Head of caudate nucleus (tissue), 42 donors: ENCODE measurements at regions not wholly inside any gene's neighbourhood (a gene's known extent, or its start where the extent isn't known, plus 50 kb on each side); places are given as distances from the start of the nearest gene placed in this dataset.

Source experiments
- DNase-seq, 42 donors: peaks; one replicate each; pipeline versions ENCODE4 v3.0.0 to v3.0.0-alpha.2; 2020 to 2021; ENCODE audit warnings: mixed read lengths in 7 of 42
- intact Hi-C: fragments of 100-400 bp; cut with DNase I; formaldehyde crosslinking; loops from one replicate; pipeline ENCODE4 v1.15.0; 2022

DNA sequence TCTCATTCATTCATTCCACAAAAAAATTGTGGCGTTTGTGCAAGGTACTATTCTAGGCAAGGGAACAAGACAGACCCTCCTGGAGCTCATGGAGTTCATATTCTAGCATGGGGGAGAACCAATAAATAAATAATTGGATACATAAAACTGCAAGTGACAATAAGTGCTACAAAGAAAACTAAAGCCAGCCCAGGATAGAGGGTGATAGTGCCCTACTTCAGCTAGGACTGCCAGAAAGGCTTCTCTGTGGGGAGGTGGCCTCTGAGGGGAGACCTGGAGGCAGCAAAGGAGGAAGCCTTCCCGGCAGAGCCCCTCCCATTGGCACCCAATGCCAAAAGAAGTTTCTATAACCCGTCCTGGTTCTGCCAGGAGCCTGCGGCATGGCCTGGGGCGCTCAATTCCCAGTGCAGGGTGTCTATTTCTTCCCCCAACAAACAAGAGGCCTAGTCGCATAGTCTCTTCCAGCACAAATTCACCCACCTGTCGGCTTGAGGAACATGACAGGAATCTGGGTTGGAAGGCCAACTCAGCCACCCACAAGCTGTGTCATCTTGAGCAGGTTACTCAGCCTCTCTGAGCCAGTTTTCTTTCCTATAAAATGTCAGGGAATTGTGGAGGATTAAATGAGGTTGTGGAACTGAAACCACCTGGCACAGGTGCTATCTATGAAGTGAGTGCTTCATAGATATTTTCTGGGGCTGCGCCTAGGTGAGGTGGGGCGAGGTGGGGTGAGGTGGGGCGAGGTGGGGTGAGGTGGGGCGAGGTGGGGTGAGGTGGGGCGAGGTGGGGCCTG, 94.3 kb downstream of the ZFP36L2 start:
- intact Hi-C loops, result no loop called here
- DNase-seq, result no peak

- peak in 36 of 42 donors; percentile 23 to 79 (median 52) for DNase-seq
- intact Hi-C loops, result no loop called here
Measured at GRCh38 chr2:43131051-43131889, 95.1 kb downstream of the ZFP36L2 start.

- DNase-seq, result no peak
- intact Hi-C loops, result no loop called here
Measured at GRCh38 chr2:43130548-43130875, 95.9 kb downstream of the ZFP36L2 start.

GRCh38 chr2:43129676-43130547, 96.5 kb downstream of the ZFP36L2 start:
- intact Hi-C loops, result no loop called here
- peak in 20 of 42 donors; percentile 28 to 62 (median 48) for DNase-seq

GRCh38 chr2:43128559-43128955, 97.8 kb downstream of the ZFP36L2 start:
- intact Hi-C loops, result no loop called here
- no peak for DNase-seq

DNA sequence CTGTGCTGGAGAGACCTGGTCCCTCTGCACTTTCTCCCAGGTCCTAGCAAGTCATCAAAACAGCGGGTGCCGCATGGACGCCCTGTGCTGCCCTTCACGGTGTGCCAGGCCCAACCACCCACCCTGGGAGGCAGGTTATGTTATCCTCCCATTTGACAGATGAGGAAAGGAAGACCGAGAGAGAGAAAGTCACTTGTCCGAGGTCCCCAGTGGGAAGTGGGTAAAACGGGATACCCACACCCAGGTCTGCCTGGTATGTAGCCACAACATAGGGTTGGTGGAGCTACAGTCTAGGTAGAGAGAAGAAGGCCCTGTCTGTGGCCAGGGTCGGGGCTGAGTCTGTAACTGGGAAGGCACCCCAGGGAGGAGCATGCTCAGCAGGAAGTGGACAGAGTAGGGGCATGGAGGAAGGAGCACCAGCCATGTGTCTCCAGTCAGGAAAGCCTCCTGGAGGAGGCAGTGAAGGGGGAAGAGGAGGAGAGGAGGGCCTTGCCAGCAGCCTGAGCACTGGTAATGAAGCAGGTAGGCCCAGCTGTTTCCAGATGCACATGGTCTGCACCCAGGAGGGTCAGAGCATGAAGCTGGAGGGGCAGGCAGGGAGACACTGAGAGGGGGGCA, 98.4 kb downstream of the ZFP36L2 start:
- no peak for DNase-seq
- intact Hi-C loops, result no loop called here

DNA sequence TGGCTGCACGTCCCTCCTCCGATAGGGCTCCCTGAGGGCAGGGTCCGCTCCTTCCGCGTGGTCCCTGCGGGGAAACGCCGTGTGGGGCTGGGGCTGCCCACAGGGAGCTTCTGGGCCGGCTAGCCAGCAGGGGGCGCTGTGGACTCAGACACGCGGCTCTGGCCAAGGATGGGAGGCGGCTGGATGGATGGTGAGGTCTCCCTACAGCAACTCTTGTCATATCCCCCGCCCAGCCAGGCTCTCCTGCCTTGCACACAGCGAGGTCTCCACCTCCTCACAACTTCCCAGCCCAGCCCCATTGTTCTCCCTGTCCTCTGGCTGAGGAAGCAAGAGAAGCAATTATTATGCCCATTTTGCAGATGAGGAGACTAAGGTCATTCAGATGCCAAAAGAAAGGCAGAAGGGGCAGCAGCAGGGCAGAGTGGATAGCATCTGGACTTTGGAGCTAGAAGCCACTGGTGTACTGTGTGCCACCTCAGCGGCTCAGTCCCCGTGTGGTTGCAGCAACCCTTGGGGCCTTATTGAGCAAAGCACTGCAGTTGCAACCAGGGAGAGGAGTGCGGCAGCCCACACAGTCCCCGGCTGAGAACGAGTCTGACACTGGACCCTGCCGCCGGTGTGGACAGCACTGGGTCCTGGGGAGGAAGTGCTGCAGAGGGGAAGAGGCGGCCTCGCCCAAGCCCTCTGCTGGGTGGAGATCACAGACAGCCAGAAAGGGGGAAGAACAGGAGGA, 99.0 kb downstream of the ZFP36L2 start:
- DNase-seq, result peak in 17 of 42 donors; percentile 19 to 65 (median 45)
- intact Hi-C loops, result no loop called here

DNA sequence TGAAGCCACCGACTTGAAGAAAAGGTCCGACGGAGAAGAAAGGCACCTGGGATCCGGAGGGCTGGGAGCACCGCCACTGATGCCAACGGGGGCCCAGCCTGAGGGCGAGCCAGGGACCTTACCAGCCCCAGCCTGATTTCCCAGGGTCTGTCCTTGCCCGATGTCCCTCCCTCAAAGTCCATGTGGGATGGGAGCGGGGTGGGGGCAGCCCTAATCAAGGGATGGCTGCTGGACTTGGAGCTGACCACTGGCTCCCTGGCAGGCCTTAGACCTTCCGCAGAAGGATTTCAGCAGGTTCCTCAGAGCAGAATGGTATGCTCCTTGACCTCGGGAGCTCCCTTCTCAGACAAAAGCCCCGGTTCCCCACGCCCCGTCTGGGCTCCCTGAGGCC, 99.6 kb downstream of the ZFP36L2 start:
- intact Hi-C loops, result no loop called here
- DNase-seq, result no peak

DNA sequence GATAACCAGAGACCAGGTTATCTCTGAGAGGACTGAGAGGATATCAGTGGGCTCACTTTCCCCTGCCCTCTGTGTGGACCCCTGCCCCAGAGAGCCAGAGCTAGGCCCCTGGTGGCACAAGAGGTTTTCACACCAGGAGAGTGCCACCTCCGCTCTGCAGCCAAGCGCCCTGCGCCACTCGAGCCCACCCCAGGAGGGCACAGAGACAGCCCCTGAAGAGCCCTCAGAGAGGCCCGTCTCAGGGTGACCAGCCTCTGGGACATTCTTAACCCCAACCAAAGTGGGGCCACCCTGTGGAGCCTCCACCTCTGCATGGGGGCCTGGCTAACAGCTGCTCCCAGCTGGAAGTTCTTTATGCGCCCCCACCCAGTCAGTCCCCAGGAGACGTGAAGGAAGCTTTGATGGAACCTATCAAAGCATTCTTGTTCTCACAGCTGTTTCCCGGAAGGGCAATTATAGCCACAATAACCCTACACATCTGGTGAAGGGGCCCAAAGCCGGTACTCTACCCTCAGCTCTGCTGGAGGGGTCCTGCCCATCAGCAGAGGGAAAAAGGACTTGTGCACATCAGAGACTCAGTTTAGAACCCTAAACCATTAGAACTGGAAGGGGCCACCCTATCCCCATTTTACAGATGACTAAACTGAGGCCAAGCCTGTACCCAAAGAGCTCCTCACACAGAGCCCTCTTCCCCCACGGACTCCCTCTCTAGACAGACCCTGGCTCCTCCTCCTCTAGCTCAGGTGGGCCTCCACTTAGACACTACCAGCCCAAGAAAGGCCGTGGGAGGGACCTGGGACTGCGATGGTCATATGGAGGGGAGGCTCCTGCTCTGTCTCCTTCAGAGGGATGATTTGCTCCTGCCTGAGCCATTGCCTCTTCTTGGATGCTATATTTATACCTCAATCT, 101.1 kb downstream of the ZFP36L2 start:
- no peak for DNase-seq
- intact Hi-C loops, result no loop called here

GRCh38 chr2:43124687-43125057, 101.7 kb downstream of the ZFP36L2 start:
- intact Hi-C loops, result no loop called here
- DNase-seq, result no peak

DNA sequence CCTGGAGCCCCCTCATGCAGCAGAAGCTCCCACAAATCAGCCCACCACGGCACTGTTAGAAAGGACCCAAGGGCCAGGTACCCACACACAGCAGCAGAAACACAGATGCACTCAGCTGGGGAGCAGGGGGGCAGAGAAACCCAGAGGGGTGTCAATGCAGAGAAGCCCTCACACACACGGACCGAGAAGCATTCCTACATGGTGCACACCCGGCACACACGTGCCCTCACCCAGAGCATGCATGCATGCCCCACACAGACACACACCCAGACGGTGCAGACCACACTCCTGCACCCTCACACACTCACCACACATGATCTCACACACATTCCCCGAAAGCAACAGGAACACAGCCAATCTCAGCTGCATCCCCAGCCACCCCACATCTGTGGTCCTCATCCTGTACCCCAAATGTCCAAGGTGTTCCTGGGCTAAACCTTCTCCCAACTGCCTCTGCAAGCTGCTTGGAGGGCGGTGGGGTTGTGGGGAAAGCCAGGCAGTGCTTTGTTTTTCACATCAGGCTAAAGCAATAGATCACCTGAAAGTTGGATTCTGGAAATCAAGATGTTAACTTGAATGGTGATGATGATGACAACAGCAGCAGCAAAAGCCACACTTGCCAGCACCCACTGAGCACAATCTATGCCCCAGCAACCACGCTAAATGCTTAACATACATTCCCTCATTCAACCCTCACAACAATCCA, 102.3 kb downstream of the ZFP36L2 start:
- intact Hi-C loops, result no loop called here
- peak in 1 of 42 donors; percentile 38 for DNase-seq

DNA sequence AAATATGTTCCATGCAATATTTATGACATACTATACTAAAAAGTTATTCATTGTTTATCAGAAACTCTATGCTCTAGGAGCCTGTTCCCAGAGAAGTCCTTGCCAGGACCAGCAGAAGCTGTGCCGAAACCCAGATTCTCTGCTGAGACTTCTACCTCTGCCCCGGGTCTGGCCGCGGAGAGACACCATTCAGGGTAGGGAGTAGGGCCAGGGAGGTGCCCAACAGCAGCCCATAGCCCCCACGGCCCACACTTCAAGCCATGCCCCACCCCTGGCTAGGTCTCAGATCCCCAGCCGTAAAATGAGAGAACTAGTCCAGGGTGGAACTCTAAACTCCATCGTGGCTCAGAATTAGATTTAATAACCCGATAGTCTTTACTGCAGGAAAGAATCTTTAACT, 102.9 kb downstream of the ZFP36L2 start:
- no peak for DNase-seq
- intact Hi-C loops, result no loop called here

- intact Hi-C loops, result no loop called here
- DNase-seq, result peak in 1 of 42 donors; percentile 59
Measured at GRCh38 chr2:43123028-43123427, 103.4 kb downstream of the ZFP36L2 start.

DNA sequence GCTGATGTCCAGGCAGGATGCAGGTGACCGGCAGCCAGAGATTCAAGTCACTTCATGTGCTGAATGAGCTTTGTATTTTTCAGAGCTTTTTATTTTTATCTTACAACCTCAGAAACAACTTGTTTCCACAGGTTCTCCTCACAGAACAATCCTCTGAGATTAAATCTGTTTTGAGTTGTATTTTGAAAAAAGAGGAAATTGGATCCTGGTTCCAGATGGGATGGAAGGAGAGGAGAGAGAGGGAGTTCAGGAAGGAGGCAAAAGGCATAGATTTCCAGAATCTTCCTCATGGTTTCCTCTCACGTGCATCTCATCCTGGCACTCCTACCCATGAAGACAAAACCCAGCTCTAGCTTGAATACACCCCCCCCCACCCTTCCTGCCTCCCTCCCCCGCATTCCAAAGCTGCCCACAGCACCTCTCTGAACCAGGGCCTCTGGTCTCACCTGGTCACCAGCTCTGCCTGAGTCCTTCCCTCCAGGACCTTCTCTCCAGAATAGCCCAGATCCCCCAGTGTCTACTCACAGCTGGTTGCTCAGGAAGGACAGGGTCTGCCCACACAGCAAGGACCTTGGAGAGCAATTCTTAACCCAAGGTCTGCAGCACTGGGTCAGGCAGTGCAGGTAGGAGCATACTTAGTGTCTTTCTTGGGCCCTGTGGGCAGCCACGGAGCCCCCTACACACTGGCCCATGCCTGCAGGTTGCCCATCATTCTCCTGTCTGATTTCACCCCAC, 104.7 kb downstream of the ZFP36L2 start:
- intact Hi-C loops, result no loop called here
- DNase-seq, result no peak

- DNase-seq, result no peak
Measured at GRCh38 chr2:43119303-43119702, 107.1 kb downstream of the ZFP36L2 start.

DNA sequence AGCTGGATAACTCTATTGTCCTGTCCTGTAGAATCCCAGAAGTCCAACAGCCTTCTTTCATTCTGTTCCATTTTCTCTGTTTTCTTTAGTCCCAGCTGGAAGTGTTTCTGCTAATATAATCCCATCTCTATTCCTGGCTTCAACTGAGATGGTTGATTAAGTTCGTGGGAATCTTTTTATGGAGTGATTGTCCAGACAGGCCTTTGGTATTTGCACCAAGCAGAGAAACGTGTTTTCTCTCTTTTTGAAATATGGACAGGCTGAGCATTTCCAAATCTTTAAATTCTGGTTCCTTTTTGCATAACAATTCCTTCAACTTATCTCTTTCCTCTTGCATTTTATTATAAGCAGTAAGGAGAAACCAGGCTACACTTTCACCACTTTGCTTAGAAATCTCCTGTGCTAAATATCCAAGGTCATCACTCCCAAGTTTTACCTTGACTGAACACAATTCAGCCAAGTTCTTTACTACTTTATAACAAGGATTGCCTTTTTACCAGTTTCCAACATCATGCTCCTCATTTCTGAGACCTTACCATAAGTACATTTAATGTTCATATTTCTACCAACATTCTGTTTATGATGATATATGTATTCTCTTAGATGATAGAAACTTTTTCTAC, 108.8 kb downstream of the ZFP36L2 start:
- DNase-seq, result no peak
- intact Hi-C loops, result no loop called here

More at GRCh38 chr2:43119303-43119702, 107.1 kb downstream of the ZFP36L2 start:
- intact Hi-C loops, result no loop called here
